HG02798 (cell line): ENCODE measurements at regions not wholly inside any gene's neighbourhood (a gene's known extent, or its start where the extent isn't known, plus 50 kb on each side); places are given as distances from the start of the nearest gene placed in this dataset.

Experiments used
- ATAC-seq: cut with Tn5 transposase; IDR thresholded peaks from one replicate; pipeline ENCODE4 v1.9.1; 2021; ENCODE audit warnings: mild to moderate bottlenecking; ENCODE audit not compliant: unreplicated experiment, poor library complexity

DNA sequence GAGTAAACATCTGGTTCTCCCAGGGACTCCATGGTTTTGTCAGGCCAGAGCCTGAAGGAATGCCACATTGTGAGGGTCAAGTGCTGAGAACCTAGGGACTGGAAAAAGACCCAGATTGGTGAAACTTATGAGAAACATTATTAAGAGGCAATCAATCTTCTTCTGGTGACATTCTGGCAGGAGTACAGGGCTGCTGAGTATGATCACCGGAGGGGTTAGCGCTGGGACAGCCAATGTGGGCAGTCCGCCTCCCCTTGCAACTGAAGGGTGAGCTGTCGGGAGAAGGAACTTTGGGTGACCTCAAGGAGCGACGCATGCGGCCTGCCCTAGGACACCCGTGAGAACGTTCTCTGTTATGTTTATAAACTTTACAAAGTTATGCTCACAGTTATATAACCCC is 429.0 kb downstream of the LMO4 start:
- ATAC-seq, result no peak

DNA sequence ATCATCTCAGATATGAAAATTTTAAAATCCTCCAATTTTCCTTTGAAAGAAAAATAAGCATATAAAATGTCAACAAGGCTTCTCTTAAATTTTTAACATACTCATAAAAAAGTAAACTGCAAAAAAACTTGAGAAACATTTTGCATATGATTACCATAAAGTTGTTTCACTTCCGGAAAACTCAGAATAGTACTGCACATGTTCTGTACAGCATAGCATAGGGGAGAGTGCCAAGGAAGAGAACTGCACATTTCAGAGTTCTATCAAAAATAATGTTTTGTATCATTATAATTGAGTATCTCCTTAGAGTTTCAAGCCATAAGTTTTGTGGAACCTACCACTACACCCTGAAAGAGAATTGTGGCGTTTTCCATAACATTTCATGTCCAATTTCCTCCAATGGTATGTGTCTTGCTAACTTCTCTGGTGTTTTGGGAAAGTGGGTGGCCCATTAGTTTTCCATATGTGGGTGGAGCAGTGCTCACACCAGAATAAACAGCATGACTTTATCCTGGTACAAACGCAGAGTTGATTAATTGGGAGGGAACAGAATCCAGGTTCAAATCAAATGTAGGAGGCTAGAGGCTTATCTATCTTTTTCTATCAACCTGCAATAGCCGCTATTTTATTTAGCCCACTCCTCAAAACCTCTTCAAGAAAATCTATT is 430.9 kb downstream of the LMO4 start:
- ATAC-seq, result no peak

DNA sequence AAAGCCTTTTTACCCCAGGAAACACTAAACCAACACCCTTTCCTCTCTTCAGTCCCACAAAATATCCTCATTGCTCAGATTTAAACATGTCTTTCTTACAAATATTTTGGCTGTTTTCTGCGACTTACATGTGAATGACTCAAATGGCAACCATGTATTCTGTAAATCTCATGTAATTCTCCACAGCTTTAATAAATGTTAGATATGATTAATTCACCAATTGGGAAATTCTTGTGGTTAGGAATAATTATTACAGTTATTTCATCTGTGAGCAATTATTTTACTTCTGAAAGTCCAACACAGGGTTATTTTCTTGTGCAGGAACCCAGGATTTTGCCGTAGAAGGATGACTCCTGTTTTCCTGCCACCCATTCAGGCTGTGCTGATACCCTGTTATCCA is 431.5 kb downstream of the LMO4 start:
- no peak for ATAC-seq

DNA sequence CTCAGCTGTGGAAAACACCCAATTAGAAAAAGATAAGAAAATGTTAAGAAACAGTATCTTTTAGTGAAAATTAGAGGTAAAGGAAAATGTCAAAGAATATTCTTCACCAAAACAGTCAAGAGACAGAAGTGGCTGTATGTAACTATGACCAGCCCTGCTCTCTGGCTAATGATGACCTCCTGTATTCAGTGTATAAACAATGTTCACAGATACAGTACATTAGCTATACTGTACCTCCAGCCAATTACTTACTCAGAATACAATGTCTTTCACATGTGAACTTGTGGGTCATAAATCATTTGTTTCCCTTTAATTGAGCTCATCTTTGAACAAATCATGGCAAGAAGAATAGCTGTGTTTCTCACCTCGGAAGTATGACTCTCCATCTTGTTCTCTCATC is 432.0 kb downstream of the LMO4 start:
- ATAC-seq, result no peak

DNA sequence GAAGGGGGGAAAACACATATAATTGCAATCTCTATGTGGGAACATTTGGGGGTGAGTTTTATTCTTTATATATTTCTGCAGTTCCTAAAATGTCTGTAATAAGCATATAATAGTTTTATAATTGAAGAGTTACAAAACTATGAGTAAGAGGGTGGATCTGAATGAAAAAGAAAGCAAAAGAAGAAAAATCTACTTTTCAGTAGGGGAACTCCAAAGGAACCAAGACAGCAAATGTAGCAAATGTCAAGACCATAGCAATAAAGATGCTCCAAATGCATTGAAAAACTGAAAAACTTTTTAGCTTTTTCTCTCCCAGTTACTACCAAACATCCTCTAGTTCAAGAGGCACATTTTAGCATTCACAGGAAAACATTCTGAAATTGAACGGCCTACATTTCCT is 434.8 kb downstream of the LMO4 start:
- no peak for ATAC-seq

DNA sequence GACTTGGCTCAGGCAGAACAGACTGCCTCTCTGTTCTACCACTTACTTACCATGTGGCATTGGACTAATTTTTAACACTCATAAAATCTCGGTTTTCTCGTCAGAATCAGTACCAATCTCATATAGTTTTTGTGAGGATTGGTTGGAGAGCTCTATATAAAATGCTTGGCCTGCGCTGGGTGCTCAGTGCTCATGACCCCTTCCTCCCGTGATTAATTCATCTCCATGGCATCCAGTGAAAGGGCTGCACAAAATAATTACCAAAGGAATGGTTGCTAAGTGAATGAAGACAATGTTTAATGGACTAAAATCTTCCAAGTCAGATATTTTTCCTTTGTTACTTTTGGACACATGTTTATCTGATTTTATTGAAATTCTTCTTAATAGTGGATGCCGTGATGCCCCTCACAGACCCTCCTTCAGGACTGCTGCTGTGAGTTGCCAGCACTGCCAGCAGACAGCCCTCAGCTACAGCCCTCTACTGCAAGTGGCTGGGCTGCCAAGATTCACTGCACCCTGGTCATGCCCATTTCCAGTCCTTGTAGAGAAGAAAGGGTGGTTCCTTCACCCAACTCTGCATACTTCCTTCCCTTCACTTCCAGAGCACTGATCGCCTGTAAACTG is 436.5 kb downstream of the LMO4 start:
- no peak for ATAC-seq

DNA sequence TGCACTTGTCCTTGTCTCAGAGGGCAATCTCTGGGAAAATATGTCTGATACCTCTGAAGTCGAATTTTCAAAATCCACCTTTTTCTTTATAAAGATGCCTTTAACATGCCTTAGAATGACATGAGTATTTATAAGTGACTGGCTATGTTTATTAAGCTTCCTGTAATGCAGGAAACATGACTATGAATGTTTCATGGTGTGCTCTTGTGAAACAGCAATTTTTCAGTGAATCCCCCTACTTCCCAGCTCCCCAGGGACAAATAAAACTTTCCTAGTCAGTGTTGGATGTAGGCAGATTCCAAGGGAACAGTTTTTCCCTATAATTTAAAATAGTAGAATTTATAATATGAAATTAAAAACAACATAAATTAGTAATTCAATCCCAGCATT is 437.0 kb downstream of the LMO4 start:
- ATAC-seq, result no peak

DNA sequence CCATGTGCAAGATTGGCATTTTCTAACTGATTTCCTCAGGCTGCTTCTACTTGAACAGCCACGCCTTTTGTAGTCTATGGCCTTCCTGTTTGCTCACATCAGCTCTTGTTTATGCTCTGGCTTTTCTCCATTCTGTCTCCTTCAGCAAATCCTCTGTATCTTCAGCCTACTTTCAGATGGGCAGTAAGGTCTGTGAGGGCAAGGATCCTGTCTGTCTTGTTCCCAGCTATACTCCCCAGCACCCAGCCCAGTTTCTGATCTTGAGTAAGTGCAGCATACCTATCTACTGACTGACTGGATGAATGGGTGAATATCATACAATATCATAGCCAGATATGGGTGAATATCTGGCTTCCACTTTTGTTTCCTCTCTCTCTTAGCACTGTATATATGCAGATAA is 438.1 kb downstream of the LMO4 start:
- ATAC-seq, result no peak

DNA sequence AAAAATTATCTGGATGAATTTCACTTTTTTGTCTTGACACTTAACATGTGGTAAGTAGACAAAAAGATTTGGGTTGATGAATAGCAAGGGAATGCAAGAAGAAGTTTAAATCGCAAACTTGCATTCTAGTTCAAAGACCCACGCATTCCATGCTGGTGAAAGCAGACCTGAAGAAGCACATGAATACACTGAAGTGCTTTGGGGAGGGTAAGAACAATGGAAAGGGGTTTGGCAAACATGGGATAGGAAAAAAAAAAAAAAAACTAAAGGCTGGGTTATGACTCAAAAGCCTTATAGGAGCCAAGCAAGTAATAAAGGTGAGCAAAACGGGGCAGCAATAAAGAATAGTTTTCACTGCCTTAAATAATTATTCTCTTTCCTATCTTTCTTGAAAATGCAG is 450.2 kb downstream of the LMO4 start:
- ATAC-seq, result no peak

DNA sequence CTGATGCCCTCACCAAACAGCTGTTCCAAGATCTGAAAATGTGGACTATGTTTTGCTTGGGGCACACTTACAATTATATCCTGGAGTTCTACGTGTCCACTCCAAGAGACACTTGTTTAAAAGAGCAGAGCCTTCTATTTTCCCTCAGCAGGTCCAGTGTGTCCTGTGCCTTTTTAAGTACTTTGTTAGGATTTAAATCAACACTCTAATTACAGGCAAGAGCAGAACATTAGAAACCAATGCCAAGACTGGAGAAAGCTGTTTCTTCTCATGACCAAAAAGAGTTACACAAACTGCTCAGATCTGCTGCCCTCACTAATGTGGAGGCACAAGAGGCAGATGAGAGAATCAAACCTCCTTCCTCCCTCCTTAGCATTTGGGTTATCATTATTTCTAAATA is 452.9 kb downstream of the LMO4 start:
- ATAC-seq, result no peak

DNA sequence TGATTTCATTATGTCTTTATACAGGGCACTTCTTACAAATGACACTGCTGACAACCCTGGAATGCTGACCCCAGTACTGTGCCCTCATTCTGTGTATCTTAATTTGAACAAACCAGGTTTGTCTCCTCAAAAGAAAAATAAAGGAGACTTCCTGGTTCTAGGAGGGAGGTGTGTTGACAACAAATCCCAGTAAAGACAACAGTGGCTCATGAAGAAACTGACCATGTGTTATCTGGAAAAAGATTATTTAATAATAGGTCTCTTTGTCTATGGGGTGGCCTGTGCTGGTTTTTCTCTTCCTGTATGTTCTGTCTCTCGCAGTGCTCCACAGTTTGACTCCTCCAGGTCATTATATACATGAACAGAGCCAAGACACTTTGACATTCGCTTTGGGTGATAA is 454.6 kb downstream of the LMO4 start:
- no peak for ATAC-seq

DNA sequence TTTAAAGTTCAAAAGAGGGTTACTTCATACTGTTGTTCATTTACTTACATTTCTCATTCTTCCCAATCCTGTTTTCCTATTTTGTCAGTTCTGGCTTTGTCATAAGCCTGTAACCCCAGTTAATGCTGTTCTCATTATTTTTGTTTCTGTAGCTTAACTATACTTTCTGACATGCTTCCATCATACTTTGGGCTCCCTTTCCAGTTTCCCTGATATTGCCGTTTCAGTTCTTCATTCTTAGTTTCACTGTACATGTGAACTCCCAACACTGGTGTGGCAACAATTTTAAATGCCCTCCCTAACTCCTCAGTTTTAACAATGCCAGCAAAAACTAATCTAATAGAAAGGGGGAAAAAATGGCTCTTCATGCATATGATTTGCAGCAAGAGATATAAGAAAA is 456.7 kb downstream of the LMO4 start:
- no peak for ATAC-seq

DNA sequence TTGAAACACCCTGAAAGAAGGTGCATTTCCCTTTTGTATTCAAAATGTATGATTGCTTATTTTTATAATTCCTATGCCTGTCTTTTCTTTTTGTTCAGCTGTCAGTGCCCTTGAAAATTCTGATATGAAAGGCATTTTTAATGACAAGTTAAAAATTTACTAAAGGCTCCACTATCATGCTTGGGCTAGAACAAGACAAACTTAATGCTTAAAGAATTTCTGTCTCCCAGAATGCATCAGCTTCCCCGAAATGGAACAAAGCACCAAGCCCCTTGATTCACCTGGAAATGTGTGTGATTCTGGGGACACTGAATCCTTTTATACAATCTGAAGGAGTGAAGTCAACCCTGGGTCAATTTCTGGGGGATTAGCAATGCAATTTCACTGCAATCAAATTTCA is 457.5 kb downstream of the LMO4 start:
- no peak for ATAC-seq

DNA sequence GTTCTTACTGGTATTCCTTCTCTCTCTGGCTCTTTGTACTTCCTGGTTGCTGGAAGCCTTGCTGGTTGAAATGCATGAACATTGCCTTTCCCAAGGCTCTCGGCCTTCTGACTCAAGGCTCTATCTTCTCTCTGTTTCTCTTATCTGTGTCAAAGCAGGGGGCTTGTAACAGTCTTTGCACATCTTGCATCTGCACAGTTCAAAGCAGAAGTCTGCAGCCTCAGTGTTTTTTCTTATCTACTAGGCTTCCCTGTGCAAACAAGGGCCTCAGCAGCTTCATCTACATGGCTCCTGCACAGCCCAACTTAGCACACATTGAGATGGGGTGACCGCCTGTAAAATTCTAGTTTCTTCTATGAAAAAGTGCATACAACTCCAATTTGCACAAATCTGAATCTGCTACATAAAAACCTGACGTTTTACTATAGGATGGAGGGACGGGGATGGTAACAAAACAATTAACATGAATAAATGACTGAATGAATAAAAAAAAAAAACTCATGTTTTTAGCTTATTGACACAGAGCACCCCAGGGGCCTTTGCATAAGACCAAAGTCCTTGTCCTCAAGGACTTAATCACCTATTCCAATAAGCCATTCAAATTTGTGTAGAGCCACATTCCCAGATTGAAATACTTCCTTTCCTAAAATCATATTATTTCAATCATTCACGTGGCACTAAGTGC is 458.3 kb downstream of the LMO4 start:
- ATAC-seq, result no peak

DNA sequence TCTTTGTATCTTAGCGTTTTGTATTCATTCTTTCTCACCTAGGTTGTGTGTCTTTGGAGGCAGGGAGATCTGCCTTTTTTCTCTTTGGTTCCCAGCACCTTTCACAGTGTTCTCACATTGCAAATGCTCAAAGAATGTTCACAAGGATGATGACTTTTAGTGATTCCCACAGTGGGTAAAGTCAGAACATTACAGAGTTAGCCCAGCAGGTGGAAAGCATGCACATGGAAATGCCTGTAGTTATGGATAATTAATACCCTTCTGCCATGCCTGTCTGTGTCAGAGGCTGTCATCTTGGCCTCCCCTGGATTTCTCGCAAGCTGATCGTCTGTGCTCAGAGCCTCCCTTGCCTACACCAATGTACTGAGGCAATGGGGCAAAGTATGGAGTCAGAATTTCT is 458.9 kb downstream of the LMO4 start:
- no peak for ATAC-seq

DNA sequence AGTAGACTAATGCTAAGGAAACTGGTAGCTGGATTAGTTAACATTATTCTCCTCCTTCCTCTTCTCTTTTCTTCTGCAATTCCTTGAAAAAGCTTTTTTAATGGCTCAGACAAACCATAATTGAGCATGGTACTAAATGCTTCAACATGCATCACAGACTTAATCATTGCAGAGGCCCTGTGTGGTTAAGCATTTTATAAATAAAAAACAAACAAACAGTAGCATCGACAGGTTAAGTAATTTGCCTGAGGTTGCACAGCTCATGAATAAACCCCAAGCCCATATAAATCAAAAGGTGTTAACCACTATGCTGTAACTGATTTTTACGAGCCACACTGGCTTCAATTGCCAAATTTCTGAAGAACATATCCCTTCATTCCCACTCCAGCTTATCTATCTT is 462.1 kb downstream of the LMO4 start:
- ATAC-seq, result no peak

DNA sequence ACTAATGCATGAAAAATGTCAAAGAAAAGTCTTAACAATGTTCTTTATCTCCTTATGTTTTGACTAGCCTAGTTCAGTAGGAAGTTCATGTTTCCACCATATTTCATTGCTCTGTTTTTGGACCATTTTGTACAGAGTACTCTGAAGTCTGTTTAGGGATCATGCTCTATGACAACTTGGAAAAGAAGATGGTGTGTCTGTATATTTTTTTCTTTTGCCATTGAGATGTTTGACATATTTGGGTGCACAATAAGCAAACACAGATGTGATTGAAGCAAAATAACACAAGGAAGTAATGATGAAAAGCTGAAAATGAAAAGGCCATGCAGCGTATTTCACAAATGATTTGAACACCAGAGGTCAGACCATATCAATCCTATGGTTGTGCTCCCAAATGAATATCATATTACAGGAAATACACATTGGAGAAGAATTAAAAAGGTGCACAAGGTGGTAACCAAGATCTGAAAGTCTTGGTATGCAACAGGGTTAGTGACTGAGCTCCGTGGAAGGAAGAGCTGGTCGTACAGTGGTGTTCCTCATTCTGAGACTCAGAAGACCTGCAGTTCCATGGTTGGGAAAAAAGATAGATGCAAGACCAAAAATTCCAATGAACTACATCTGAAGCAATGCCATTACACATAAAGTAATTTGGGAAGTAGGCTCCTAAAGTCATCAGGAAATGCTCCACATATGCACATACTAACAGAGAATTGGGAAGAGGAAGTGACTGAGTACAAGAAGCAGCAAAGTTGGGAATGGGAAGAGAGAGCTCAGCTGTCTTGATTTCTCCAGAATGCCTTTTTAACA is 463.5 kb downstream of the LMO4 start:
- no peak for ATAC-seq

DNA sequence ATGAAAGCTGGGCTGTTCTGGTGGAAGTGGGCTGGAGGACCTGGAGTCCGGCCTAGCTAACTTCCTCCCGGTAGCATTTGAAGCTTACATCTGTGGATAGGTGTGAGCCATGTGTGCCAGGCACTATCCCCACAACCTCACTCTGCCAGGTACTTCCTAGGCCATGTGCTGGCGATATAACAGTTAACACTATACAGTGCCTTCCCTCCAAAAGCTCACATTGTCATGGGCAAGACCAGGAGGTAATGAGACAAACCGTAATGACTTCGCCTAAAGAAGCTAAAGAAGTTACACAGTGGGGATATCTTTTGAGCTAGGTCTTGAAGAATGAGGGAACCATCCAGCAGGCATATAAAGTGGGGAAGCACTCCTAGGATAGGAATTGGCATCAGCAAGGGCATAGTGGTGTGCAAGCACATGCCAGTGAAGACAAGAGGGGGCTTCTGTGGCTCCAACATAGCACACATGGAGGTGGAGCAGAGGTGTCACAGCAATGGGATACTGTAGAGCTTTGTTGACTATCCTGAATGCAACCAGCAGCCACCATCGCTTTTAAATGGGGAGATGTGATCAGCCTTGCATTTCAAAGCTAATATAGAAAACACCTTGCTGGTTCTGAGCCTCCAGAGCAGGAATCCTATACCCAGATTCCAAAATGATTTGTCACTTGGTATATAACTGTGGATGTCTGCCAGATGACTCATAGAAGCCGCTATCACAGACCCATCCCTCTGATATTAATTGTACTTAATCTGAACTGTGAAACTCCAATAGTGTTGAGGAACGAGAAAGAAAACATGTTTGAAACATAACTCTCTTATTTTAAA is 466.3 kb downstream of the LMO4 start:
- no peak for ATAC-seq

DNA sequence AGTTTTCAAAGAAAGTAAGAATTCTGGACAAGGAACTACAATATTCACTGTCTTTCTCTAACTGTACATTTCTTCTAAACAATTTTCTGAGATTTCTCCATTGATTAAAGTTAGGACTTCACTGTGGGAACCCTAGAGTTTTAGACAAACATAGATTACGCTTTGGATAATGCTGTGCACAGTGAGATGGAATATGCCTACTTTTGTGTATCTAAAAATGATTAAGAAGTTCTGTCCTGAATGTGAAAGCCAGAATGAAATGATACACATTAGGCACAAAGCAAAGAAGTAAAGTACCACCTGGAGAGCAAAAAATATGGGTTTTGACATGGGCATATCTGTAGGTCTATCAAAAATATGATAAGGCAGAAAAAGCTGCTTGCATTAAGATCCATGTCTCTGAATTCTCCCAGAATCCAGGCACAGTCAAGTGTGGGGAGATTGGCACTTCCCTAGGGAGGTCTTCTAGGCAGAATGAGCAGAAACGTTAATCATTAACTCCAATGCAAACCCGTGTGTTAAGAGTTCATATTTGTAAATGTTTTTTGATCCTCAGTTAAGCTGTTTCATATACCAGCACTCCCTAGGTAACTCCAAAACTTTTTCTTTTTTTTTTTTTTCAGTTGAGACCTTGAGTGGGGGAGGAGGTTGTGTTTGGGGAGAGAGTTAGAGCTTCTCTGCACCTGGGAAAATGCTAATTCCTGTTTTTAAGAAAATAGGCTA is 467.1 kb downstream of the LMO4 start:
- ATAC-seq, result no peak

DNA sequence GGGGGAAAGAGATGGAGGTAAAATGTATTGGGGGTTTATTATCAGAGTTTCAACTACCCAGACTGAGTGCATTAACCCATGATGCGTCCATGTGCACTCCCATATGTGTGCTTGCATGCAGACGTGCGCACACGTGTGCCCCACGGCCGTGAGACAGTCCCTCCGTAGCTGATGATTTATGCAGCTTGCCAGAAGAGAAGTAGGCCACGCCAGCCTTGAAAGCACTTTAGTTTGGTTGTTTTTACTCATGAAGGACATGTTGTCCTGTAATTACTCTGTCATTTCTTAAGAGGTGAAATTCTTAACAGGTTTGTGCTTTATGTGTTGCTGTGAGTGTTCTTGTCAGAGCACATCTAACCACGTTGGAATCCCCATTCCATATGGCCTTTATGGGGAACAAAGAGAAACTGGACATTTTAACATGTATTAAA is 467.8 kb downstream of the LMO4 start:
- ATAC-seq, result no peak
